Uterus (tissue), 3 donors: ENCODE measurements at regions not wholly inside any gene's neighbourhood (a gene's known extent, or its start where the extent isn't known, plus 50 kb on each side); places are given as distances from the start of the nearest gene placed in this dataset.
A peak's percentile ranks its signal among the peaks of the same experiment; 100 is the strongest.

ENCODE experiments used
- DNase-seq, 2 donors: peaks; one replicate each; pipeline ENCODE4 v3.0.0-alpha.2; 2019 to 2020
- H3K27ac ChIP-seq, 2 donors: fragments of 200-600 bp; sonication (generic); 1 replicate in 1 of 2; 2 replicates in 1 of 2; pipeline ENCODE4 v1.5.1; 2016 to 2018
- H3K27me3 ChIP-seq, 2 donors: fragments of 200-600 bp; sonication (generic); one replicate each; pipeline ENCODE4 v1.5.1; 2018 to 2019; ENCODE audit warnings: control low read depth in 1 of 2
- H3K36me3 ChIP-seq, 2 donors: fragments of 200-600 bp; sonication (generic); one replicate each; pipeline ENCODE4 v1.5.1; 2019; ENCODE audit warnings: control low read depth in 1 of 2
- H3K4me1 ChIP-seq, 2 donors: fragments of 200-600 bp; sonication (generic); one replicate each; pipeline ENCODE4 v1.5.1; 2018 to 2019; ENCODE audit warnings: control low read depth in 1 of 2
- H3K4me3 ChIP-seq, 2 donors: fragments of 200-600 bp; sonication (generic); 1 replicate in 1 of 2; 2 replicates in 1 of 2; pipeline ENCODE4 v1.5.1; 2018 to 2019; ENCODE audit warnings: mild to moderate bottlenecking in 1 of 2
- H3K9me3 ChIP-seq, 2 donors: fragments of 200-600 bp; sonication (generic); one replicate each; pipeline ENCODE4 v1.5.1; 2019; ENCODE audit warnings: control low read depth in 1 of 2
- POLR2A ChIP-seq, 2 donors: fragments of 450-650 bp; IDR thresholded peaks; one replicate each; pipeline ENCODE4 v1.6.1; 2016; ENCODE audit warnings: antibody characterized with exemption in 2 of 2, mild to moderate bottlenecking in 1 of 2, moderate library complexity in 1 of 2
- intact Hi-C: fragments of 100-400 bp; cut with DNase I; formaldehyde crosslinking; loops from one replicate; pipeline ENCODE4 v1.15.1; 2023; ENCODE audit warnings: low total_unique reads
- TF ChIP-seq, protein P1 (sequence below), 4 experiments: fragments of 200-600 bp in 2 of 4; fragments of 450-650 bp in 2 of 4; sonication (generic) in 2 of 4; IDR thresholded peaks; one replicate each; pipeline ENCODE4 v1.5.1; 2016 to 2019; ENCODE audit warnings: antibody characterized with exemption in 4 of 4, mild to moderate bottlenecking in 2 of 4, moderate library complexity in 1 of 4
- donor health status: DM: yes; HTN: yes; CAD: no.

DNA sequence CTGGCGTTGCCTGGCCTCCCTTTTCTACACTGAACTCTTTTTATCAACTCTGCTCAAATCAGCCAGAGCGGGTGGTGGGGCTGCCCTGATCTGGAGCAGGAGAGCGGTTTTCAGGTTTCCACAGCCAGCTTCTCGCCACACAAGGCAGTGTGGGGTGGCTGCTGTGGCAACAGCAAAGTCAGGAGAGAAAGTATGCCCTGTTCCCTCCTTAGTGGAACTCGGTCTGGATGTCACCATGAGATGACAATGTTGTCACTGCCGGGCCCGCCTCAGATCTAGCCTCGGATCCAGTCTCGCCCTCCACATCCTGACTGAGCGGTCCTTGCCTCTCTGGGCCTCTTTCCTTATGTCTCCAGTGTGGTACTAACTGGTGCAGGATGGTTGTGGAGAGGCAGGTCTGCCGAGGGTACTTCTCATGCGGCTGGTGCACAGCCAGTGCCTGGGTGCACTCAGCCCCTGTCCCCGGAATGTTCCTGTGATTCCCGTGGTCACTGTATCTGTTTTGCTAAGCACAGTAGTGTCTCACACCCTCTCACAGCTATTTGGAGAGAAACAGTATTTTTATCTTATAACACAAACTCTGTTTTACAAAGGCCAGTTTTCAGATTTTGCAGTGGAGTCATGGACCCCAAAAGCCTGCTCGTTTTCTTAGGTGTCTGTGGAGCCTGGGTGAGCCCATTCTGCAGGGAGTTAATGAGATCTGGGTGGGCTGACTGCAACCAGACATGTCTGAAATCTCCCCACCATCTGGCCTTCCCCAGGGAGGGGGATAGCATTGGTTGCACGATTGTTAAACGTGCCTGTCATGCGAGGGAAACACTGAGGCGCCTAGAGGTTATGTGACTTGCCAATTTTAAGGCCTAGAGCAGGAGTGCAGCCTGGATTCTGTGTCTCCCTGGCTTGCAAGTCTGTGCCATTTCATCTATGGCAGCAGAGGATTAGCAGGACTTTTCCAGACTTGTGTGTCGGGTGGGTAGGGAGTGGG lies 261.1 kb upstream of the AGAP1 start:
- H3K9me3 ChIP-seq, result no peaks in the 10 kb centered on the region
- DNase-seq, result no peak
- TF ChIP-seq POLR2A (IDR thresholded peaks at IDR 0.05), result no peak
- TF ChIP-seq, protein P1, sequence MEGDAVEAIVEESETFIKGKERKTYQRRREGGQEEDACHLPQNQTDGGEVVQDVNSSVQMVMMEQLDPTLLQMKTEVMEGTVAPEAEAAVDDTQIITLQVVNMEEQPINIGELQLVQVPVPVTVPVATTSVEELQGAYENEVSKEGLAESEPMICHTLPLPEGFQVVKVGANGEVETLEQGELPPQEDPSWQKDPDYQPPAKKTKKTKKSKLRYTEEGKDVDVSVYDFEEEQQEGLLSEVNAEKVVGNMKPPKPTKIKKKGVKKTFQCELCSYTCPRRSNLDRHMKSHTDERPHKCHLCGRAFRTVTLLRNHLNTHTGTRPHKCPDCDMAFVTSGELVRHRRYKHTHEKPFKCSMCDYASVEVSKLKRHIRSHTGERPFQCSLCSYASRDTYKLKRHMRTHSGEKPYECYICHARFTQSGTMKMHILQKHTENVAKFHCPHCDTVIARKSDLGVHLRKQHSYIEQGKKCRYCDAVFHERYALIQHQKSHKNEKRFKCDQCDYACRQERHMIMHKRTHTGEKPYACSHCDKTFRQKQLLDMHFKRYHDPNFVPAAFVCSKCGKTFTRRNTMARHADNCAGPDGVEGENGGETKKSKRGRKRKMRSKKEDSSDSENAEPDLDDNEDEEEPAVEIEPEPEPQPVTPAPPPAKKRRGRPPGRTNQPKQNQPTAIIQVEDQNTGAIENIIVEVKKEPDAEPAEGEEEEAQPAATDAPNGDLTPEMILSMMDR (IDR thresholded peaks at IDR 0.05), result no peak
- H3K27me3 ChIP-seq, result no peaks in the 10 kb centered on the region
- H3K4me1 ChIP-seq, result no peaks in the 10 kb centered on the region
- intact Hi-C loops, result no loop called here
- H3K4me3 ChIP-seq, result no peak overlapping the region
- no peaks in the 10 kb centered on the region for H3K36me3 ChIP-seq
- no peak overlapping the region for H3K27ac ChIP-seq

DNA sequence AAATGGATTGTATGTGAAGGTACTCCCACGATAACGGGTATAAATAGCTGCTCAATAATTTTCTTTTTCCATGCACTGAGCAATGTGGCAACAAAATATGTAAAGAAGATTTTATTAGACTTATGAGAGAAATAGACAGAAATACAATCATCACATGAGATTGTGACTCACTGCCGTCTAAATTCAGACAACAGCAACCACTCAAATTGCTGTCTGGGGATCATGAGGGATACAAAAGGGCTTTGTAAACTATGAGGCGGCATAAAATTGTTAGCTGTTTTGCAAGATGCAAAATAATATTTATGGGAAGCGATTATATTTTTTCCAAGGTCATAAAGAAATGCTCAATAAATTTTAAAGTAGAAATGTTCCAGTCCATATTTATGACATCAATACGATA lies 259.1 kb upstream of the AGAP1 start:
- H3K36me3 ChIP-seq, result no peaks in the 10 kb centered on the region
- H3K27me3 ChIP-seq, result no peaks in the 10 kb centered on the region
- no peak for DNase-seq
- H3K4me3 ChIP-seq, result no peak overlapping the region
- intact Hi-C loops, result no loop called here
- peak overlapping the region in 1 of 2 donors; percentile 15 for H3K27ac ChIP-seq
- H3K9me3 ChIP-seq, result no peaks in the 10 kb centered on the region
- TF ChIP-seq POLR2A (IDR thresholded peaks at IDR 0.05), result no peak
- TF ChIP-seq, protein P1 (IDR thresholded peaks at IDR 0.05), result no peak
- no peaks in the 10 kb centered on the region for H3K4me1 ChIP-seq

DNA sequence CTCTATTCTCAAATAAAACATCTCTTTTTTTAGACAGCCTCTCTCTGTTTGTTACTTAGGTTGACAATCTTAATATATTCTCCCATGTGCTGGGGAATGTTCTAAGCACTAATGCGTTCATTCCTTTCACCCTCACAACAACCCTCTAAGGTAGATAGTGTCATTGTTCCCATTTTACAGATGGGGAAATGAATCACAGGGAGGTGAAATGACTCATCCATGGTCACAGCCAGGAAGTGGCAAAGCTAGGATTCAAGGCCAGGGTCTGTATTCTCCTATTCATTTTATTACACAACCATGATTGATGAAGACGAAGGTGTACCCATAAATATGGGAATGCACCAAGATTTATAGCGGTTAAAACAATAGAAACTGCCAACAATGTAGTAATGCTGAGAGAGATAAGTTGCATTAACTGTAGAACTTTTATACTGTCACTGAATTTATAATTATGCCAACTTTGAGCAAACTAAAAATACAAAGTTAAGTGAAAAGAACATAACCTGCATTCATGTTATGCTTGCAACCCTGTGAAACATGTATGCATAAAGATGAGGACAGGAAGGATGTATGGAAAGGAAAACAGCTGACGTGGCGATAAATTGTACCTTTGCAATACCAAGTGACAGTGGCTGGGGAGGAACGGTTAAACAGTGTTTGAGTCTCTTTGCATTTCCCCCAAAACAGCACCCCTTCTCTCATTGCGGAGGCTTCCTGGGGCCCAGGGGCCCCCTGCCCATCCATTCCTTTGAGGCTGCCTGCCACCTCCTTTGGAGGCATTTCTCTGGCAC lies 257.7 kb upstream of the AGAP1 start:
- no peak for DNase-seq
- Histone ChIP-seq H3K9me3 (no peaks in the 10 kb centered on the region), H3K27ac (no peak overlapping the region), H3K4me1 (no peaks in the 10 kb centered on the region), H3K4me3 (no peak overlapping the region), H3K36me3 (no peaks in the 10 kb centered on the region), H3K27me3 (no peaks in the 10 kb centered on the region)
- TF ChIP-seq, protein P1 (IDR thresholded peaks at IDR 0.05), result no peak
- TF ChIP-seq POLR2A (IDR thresholded peaks at IDR 0.05), result no peak
- intact Hi-C loops, result no loop called here

DNA sequence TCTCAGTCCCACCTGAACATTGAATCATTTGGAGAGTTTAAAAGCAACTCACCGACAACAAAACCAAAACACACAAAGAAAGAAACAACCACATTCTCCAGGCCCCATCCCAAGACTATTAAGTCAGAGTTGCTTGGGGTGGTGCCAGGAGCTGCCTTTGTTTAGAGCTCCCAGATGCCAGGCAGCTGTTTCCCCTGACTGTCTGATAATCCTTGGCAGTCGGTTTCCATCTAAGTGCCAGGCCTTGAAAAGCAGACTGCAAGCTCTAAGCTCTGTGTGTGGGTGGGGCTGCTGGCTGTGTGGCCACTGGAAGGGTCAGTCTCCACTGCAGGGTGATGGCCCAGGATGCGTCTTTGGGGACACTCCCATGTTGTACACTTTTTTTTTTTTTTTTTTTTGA lies 255.3 kb upstream of the AGAP1 start:
- Histone ChIP-seq H3K4me3 (no peak overlapping the region), H3K27me3 (no peaks in the 10 kb centered on the region), H3K9me3 (no peaks in the 10 kb centered on the region), H3K27ac (no peak overlapping the region), H3K4me1 (no peaks in the 10 kb centered on the region), H3K36me3 (no peaks in the 10 kb centered on the region)
- intact Hi-C loops, result no loop called here
- no peak for TF ChIP-seq POLR2A (IDR thresholded peaks at IDR 0.05)
- TF ChIP-seq, protein P1 (IDR thresholded peaks at IDR 0.05), result no peak
- DNase-seq, result peak; percentile 30 to 46

DNA sequence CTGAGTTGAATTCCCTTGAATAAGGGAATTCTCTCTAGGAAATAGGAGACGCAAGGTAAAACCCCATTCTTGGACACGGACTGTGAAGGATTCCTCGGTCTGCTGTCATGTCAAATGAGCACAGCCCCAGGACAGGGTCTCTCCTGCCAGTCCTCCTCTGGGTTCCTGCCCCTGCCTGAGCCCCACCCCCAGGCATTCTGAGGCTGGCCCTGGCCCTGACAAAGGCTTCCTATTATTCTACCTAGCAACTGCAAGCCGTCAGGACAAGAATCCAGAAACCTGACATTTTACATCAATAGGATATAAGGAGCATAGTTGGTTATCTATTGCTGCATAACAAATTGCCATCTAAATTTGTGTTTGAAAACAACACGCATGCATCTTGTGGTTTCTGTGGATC lies 253.3 kb upstream of the AGAP1 start:
- no peak for DNase-seq
- no peaks in the 10 kb centered on the region for H3K27me3 ChIP-seq
- no peaks in the 10 kb centered on the region for H3K9me3 ChIP-seq
- no peak overlapping the region for H3K4me3 ChIP-seq
- no peak overlapping the region for H3K27ac ChIP-seq
- no peaks in the 10 kb centered on the region for H3K4me1 ChIP-seq
- H3K36me3 ChIP-seq, result no peaks in the 10 kb centered on the region
- TF ChIP-seq, protein P1 (IDR thresholded peaks at IDR 0.05), result no peak
- TF ChIP-seq POLR2A (IDR thresholded peaks at IDR 0.05), result no peak
- intact Hi-C loops, result no loop called here
